ENCODE measurements at regions not wholly inside any gene's neighbourhood (a gene's known extent, or its start where the extent isn't known, plus 50 kb on each side); places are given as distances from the start of the nearest gene placed in this dataset.

GRCh38 chr5:67266654-67267350, 70.2 kb upstream of the CD180 start:
- no peaks in the 10 kb centered on the region for H3K27me3 Mint-ChIP-seq
- POLR2A ChIA-PET: no interaction called here
- ATAC-seq (no peak), DNase-seq (no peak)
- intact Hi-C loops (cut with micrococcal nuclease): no loop called here
- no peak overlapping the region for H3K27ac Mint-ChIP-seq
- no peaks in the 10 kb centered on the region for H3K4me1 Mint-ChIP-seq (ENCODE audit: low read depth)
- TF ChIP-seq, protein P1, sequence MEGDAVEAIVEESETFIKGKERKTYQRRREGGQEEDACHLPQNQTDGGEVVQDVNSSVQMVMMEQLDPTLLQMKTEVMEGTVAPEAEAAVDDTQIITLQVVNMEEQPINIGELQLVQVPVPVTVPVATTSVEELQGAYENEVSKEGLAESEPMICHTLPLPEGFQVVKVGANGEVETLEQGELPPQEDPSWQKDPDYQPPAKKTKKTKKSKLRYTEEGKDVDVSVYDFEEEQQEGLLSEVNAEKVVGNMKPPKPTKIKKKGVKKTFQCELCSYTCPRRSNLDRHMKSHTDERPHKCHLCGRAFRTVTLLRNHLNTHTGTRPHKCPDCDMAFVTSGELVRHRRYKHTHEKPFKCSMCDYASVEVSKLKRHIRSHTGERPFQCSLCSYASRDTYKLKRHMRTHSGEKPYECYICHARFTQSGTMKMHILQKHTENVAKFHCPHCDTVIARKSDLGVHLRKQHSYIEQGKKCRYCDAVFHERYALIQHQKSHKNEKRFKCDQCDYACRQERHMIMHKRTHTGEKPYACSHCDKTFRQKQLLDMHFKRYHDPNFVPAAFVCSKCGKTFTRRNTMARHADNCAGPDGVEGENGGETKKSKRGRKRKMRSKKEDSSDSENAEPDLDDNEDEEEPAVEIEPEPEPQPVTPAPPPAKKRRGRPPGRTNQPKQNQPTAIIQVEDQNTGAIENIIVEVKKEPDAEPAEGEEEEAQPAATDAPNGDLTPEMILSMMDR (IDR thresholded peaks at IDR 0.05): no peak
- CTCF ChIA-PET: interaction anchor here (1.0 kb wide), 1 partner anchor 20 kb away, joined by 3 read pairs; no protein-coding TSS in a partner anchor
- peaks cover 5% of the 10 kb centered on the region for H3K9me3 Mint-ChIP-seq
- H3K36me3 Mint-ChIP-seq (ENCODE audit: low read depth): no peaks in the 10 kb centered on the region
- no peak overlapping the region for H3K4me3 Mint-ChIP-seq

- ChIA-PET CTCF (interaction anchor here (5.5 kb wide), 1 partner anchor 20 kb away, joined by 33 read pairs; no protein-coding TSS in a partner anchor), POLR2A (no interaction called here)
- Mint-ChIP-seq H3K4me3 (no peak overlapping the region), H3K9me3 (peaks cover 5% of the 10 kb centered on the region), H3K36me3 (ENCODE audit: low read depth) (no peaks in the 10 kb centered on the region), H3K27ac (no peak overlapping the region), H3K4me1 (ENCODE audit: low read depth) (no peaks in the 10 kb centered on the region), H3K27me3 (no peaks in the 10 kb centered on the region)
- TF ChIP-seq, protein P1 (IDR thresholded peaks at IDR 0.05): no peak
- intact Hi-C loops (cut with micrococcal nuclease): no loop called here
- DNase-seq: no peak
- ATAC-seq: no peak
These were observed 69.4 kb upstream of the CD180 start for GRCh38 chr5:67265951-67266350.

GRCh38 chr5:67263656-67264408, 67.2 kb upstream of the CD180 start:
- H3K27ac Mint-ChIP-seq: no peak overlapping the region
- H3K9me3 Mint-ChIP-seq: no peaks in the 10 kb centered on the region
- POLR2A ChIA-PET: no interaction called here
- DNase-seq (no peak), ATAC-seq (no peak)
- intact Hi-C loops (cut with micrococcal nuclease): no loop called here
- CTCF ChIA-PET: interaction anchor here (5.5 kb wide), 1 partner anchor 18 kb away, joined by 33 read pairs; no protein-coding TSS in a partner anchor
- H3K4me3 Mint-ChIP-seq: no peak overlapping the region
- no peaks in the 10 kb centered on the region for H3K4me1 Mint-ChIP-seq (ENCODE audit: low read depth)
- TF ChIP-seq, protein P1 (IDR thresholded peaks at IDR 0.05): no peak
- H3K36me3 Mint-ChIP-seq (ENCODE audit: low read depth): no peaks in the 10 kb centered on the region
- H3K27me3 Mint-ChIP-seq: no peaks in the 10 kb centered on the region

- Mint-ChIP-seq H3K27me3 (no peaks in the 10 kb centered on the region), H3K9me3 (no peaks in the 10 kb centered on the region), H3K4me1 (ENCODE audit: low read depth) (no peaks in the 10 kb centered on the region), H3K4me3 (no peak overlapping the region), H3K27ac (no peak overlapping the region), H3K36me3 (ENCODE audit: low read depth) (no peaks in the 10 kb centered on the region)
- ATAC-seq: no peak
- intact Hi-C loops (cut with micrococcal nuclease): no loop called here
- no peak for DNase-seq
- ChIA-PET CTCF (interaction anchor here (5.5 kb wide), 1 partner anchor 17 kb away, joined by 33 read pairs; no protein-coding TSS in a partner anchor), POLR2A (no interaction called here)
- TF ChIP-seq, protein P1 (IDR thresholded peaks at IDR 0.05): no peak
These were observed 66.4 kb upstream of the CD180 start for GRCh38 chr5:67262956-67263355.

DNA sequence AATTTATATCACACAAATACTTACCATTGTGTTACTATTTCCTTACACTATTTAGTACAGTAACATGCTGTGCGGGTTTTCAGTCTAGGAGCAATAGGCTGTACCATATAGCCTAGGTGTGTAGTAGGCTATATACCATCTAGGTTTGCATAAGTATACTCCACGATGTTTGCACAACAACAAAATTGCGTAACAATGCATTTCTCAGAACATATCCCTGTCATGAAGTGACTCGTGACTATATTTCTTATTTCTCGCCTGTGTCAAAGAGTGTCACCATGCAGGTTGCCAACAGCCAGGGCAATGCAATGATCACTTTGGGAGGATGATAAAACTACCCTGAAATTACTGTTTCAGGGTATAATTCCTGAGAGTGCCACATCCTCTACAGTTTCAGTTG, 65.6 kb upstream of the CD180 start:
- Mint-ChIP-seq H3K36me3 (ENCODE audit: low read depth) (no peaks in the 10 kb centered on the region), H3K4me3 (no peak overlapping the region)

More for the DNA sequence above, 65.6 kb upstream of the CD180 start:
- no peaks in the 10 kb centered on the region for H3K4me1 Mint-ChIP-seq (ENCODE audit: low read depth)
- CTCF ChIA-PET: interaction anchor here (5.5 kb wide), 1 partner anchor 16 kb away, joined by 33 read pairs; no protein-coding TSS in a partner anchor
- TF ChIP-seq, protein P1 (IDR thresholded peaks at IDR 0.05): no peak
- H3K27me3 Mint-ChIP-seq: no peaks in the 10 kb centered on the region
- DNase-seq (no peak), ATAC-seq (no peak)
- POLR2A ChIA-PET: no interaction called here
- H3K9me3 Mint-ChIP-seq: no peaks in the 10 kb centered on the region
- H3K27ac Mint-ChIP-seq: no peak overlapping the region
- intact Hi-C loops (cut with micrococcal nuclease): no loop called here
